Chondrocyte (in vitro differentiated cells): ENCODE measurements at regions not wholly inside any gene's neighbourhood (a gene's known extent, or its start where the extent isn't known, plus 50 kb on each side); places are given as distances from the start of the nearest gene placed in this dataset.

Experiments
- DNase-seq: peaks from one replicate; pipeline ENCODE4 v3.0.0; 2021; ENCODE audit warnings: mixed read lengths, low spot score
- H3K27ac Mint-ChIP-seq: one replicate; pipeline ENCODE4 v1.8.0; 2021; ENCODE audit warnings: mild to moderate bottlenecking, moderate library complexity, mixed read lengths; ENCODE audit not compliant: unreplicated experiment
- H3K27me3 Mint-ChIP-seq: 2 replicates; pipeline ENCODE4 v1.8.0; 2021; ENCODE audit warnings: low read depth, mixed read lengths
- H3K36me3 Mint-ChIP-seq: 2 replicates; pipeline ENCODE4 v1.8.0; 2021; ENCODE audit warnings: low read depth, mixed read lengths
- H3K4me1 Mint-ChIP-seq: 2 replicates; pipeline ENCODE4 v1.8.0; 2021; ENCODE audit warnings: low read depth, mild to moderate bottlenecking, mixed read lengths
- H3K4me3 Mint-ChIP-seq: one replicate; pipeline ENCODE4 v1.8.0; 2021; ENCODE audit warnings: mild to moderate bottlenecking, moderate library complexity, mixed read lengths; ENCODE audit not compliant: unreplicated experiment
- H3K9me3 Mint-ChIP-seq: 2 replicates; pipeline ENCODE4 v1.8.0; 2021; ENCODE audit warnings: low read depth, mixed read lengths
- TF ChIP-seq, protein P1 (sequence below): fragments of 200-600 bp; sonication (generic); IDR thresholded peaks from 2 replicates; pipeline ENCODE4 v1.5.0; 2021; ENCODE audit warnings: antibody characterized with exemption, mild to moderate bottlenecking, moderate library complexity

DNA sequence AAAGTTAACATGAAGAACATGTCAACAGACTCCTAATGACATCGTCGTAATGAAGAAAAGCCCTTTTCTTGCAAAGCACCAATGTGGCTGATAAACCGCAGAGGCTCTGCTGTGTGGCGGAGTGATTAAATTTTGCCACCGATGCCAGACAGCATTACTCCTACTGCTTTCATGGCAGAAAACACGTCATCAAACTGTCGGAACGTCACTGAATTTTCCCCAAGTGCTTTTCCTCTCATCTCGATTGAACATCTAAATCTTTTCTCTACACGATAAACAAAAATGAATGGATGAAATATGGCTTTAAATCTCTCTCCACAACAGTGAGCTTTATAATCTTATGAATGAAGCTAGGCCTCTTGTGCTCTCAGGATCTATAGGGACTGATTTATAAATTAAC is 159.8 kb upstream of the REG3G start:
- Mint-ChIP-seq H3K27me3 (peaks cover 4% of the 10 kb centered on the region), H3K9me3 (no peaks in the 10 kb centered on the region), H3K36me3 (no peaks in the 10 kb centered on the region), H3K4me1 (no peaks in the 10 kb centered on the region), H3K4me3 (no peak overlapping the region), H3K27ac (no peak overlapping the region)
- TF ChIP-seq, protein P1, sequence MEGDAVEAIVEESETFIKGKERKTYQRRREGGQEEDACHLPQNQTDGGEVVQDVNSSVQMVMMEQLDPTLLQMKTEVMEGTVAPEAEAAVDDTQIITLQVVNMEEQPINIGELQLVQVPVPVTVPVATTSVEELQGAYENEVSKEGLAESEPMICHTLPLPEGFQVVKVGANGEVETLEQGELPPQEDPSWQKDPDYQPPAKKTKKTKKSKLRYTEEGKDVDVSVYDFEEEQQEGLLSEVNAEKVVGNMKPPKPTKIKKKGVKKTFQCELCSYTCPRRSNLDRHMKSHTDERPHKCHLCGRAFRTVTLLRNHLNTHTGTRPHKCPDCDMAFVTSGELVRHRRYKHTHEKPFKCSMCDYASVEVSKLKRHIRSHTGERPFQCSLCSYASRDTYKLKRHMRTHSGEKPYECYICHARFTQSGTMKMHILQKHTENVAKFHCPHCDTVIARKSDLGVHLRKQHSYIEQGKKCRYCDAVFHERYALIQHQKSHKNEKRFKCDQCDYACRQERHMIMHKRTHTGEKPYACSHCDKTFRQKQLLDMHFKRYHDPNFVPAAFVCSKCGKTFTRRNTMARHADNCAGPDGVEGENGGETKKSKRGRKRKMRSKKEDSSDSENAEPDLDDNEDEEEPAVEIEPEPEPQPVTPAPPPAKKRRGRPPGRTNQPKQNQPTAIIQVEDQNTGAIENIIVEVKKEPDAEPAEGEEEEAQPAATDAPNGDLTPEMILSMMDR: no peak
- DNase-seq: no peak

DNA sequence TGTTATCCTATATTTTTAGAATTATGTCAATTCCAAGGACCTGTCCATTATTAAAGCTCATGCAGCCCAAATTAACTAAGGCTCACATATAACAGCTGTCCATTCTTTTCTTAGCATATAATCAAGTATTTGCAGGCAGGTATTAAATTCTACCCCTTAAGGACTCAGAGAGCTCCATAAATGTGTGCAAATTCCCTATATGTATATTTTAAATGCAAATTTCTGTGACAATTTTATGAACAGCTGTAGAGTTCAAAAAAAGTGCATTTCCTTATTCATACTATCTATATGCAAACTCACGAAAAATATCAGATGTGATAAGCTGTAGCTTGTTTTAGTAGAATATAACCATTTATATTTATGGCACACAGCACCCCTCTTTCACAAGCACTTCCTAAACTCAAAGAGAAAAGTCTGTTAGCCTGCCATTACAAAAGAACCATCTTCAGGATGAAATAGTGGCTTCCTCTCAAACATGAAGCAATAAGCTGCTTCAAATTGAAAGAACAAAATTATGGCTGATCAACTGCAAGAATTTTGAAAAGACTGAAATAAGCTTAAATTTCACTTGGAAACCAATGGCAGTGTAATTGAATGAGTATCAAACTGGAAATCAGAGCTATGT is 155.0 kb upstream of the REG3G start:
- Mint-ChIP-seq H3K9me3 (no peaks in the 10 kb centered on the region), H3K4me3 (no peak overlapping the region), H3K27ac (no peak overlapping the region), H3K27me3 (peaks cover 5% of the 10 kb centered on the region), H3K4me1 (no peaks in the 10 kb centered on the region), H3K36me3 (no peaks in the 10 kb centered on the region)
- TF ChIP-seq, protein P1: no peak
- DNase-seq: no peak

DNA sequence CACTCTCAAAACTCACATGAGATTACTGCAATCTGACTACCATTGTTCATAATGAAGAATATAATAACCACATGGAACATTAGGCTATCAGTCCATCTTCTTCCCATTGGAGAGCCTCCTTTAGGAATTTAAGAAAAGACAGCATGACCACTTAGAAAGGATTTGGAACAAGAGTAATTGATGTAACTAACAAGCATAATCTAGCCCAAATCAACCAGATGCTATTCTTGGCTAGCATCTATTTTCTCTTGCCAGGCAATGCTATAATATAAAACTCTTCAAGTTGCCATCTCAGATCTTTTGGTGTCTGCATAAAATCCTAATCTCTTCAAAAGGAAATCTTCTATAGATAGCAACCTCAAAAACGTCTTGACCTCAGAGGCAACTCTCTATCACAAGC is 152.0 kb upstream of the REG3G start:
- no peaks in the 10 kb centered on the region for H3K4me1 Mint-ChIP-seq
- H3K4me3 Mint-ChIP-seq: no peak overlapping the region
- TF ChIP-seq, protein P1: no peak
- DNase-seq: no peak
- H3K27me3 Mint-ChIP-seq: peaks cover 5% of the 10 kb centered on the region
- H3K36me3 Mint-ChIP-seq: no peaks in the 10 kb centered on the region
- no peaks in the 10 kb centered on the region for H3K9me3 Mint-ChIP-seq
- no peak overlapping the region for H3K27ac Mint-ChIP-seq

DNA sequence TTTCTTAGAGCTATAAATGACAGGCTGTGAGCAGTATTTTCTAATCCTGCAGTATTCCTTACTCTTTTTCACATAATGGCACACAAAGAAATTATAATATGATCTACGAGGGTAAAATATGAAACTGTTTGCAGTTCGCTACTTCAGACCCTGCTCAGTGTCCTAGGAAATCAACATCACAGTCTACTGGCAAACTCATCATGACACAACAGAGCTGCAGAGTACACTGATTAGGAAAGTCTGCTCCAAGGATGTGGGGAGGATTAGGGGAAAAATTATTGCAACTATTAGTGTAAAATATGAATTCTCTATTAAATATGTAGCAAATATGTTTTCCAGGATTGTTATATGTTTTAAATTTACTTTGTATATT is 149.2 kb upstream of the REG3G start:
- H3K4me1 Mint-ChIP-seq: no peaks in the 10 kb centered on the region

GRCh38 chr2:78887446-78887845 is 138.1 kb upstream of the REG3G start:
- Mint-ChIP-seq H3K36me3 (no peaks in the 10 kb centered on the region), H3K9me3 (no peaks in the 10 kb centered on the region), H3K4me3 (no peak overlapping the region), H3K27me3 (peaks cover 3% of the 10 kb centered on the region), H3K4me1 (no peaks in the 10 kb centered on the region), H3K27ac (no peak overlapping the region)
- TF ChIP-seq, protein P1: no peak
- DNase-seq: no peak

More for the DNA sequence above, 149.2 kb upstream of the REG3G start:
- TF ChIP-seq, protein P1: no peak
- H3K27me3 Mint-ChIP-seq: no peaks in the 10 kb centered on the region
- no peaks in the 10 kb centered on the region for H3K36me3 Mint-ChIP-seq
- no peak for DNase-seq
- H3K9me3 Mint-ChIP-seq: no peaks in the 10 kb centered on the region
- no peak overlapping the region for H3K27ac Mint-ChIP-seq
- no peak overlapping the region for H3K4me3 Mint-ChIP-seq
